IMR-90 (cell line): ENCODE measurements at regions not wholly inside any gene's neighbourhood (a gene's known extent, or its start where the extent isn't known, plus 50 kb on each side); places are given as distances from the start of the nearest gene placed in this dataset.

Experiments
- ATAC-seq: fragments of 200-7000 bp; cut with Tn5 transposase; 2 replicates; pipeline ENCODE4 v1.9.1; 2020; ENCODE audit warnings: low read depth, mild to moderate bottlenecking, moderate library complexity
- BruUV-seq: library from RNA; stranded (reverse); fragments of 400-500 nt; replicated peaks from 2 replicates; lab custom pipeline; 2021; lab: Mats Ljungman, UMichigan
- CTCF ChIA-PET: fragments of 300-600 bp; formaldehyde crosslinking; extraction: SDS; loops from one replicate; lab custom pipeline; 2021; ENCODE audit warnings: antibody characterized with exemption; lab: Yijun Ruan, JAX
- POLR2A ChIA-PET: fragments of 300-600 bp; sonication (Branson Sonifier 250); formaldehyde crosslinking; loops from one replicate; lab custom pipeline; 2022; ENCODE audit warnings: antibody characterized with exemption; ENCODE audit not compliant: unreplicated experiment; lab: Charles Lee
- DNase-seq: peaks from one replicate; pipeline ENCODE4 v3.0.0; 2013
- H2AFZ ChIP-seq: replicated peaks from 2 replicates; pipeline ENCODE3; 2013; ENCODE audit warnings: low read length, mild to moderate bottlenecking; ENCODE audit not compliant: poor library complexity
- H2AK5ac ChIP-seq: 2 replicates; pipeline ENCODE4 v1.6.1; 2013; ENCODE audit warnings: low read depth, low read length, inconsistent platforms
- H2AK9ac ChIP-seq: replicated peaks from 2 replicates; pipeline ENCODE3; 2013; ENCODE audit warnings: mild to moderate bottlenecking, low read depth, low read length, moderate library complexity; ENCODE audit not compliant: poor library complexity
- H2BK120ac ChIP-seq: 2 replicates; pipeline ENCODE4 v1.6.1; 2013; ENCODE audit warnings: low read depth, low read length, inconsistent platforms
- H2BK15ac ChIP-seq: 3 replicates; pipeline ENCODE4 v1.6.1; 2013; ENCODE audit warnings: low read depth, low read length, inconsistent platforms
- H2BK20ac ChIP-seq: 2 replicates; pipeline ENCODE4 v1.6.1; 2013; ENCODE audit warnings: low read depth, mild to moderate bottlenecking, inconsistent platforms, low read length, moderate library complexity
- H2BK5ac ChIP-seq: 2 replicates; pipeline ENCODE4 v1.6.1; 2013; ENCODE audit warnings: mild to moderate bottlenecking, low read depth, low read length, inconsistent platforms; ENCODE audit not compliant: poor library complexity, severe bottlenecking
- H3K14ac ChIP-seq: replicated peaks from 2 replicates; pipeline ENCODE4 v1.6.1; 2013; ENCODE audit warnings: low read depth, low read length, inconsistent platforms
- H3K18ac ChIP-seq: 2 replicates; pipeline ENCODE4 v1.6.1; 2013; ENCODE audit warnings: low read depth, low read length, control low read depth
- H3K23ac ChIP-seq: 2 replicates; pipeline ENCODE4 v1.6.1; 2013; ENCODE audit warnings: low read depth, low read length, inconsistent platforms
- H3K27ac ChIP-seq: 2 replicates; pipeline ENCODE4 v1.5.1; 2013; ENCODE audit warnings: mild to moderate bottlenecking, control low read depth, low read length; ENCODE audit not compliant: insufficient read depth
- H3K27me3 ChIP-seq: 2 replicates; pipeline ENCODE4 v1.6.1; 2013; ENCODE audit warnings: low read length; ENCODE audit not compliant: control insufficient read depth, insufficient read depth
- H3K36me3 ChIP-seq: 2 replicates; pipeline ENCODE4 v1.6.1; 2013; ENCODE audit warnings: low read length, mixed read lengths; ENCODE audit not compliant: control insufficient read depth, insufficient read depth
- H3K4ac ChIP-seq: 2 replicates; pipeline ENCODE4 v1.6.1; 2013; ENCODE audit warnings: low read depth, low read length, inconsistent platforms
- H3K4me1 ChIP-seq: 2 replicates; pipeline ENCODE4 v1.6.1; 2013; ENCODE audit warnings: low read length, mixed read lengths; ENCODE audit not compliant: control insufficient read depth, insufficient read depth
- H3K4me2 ChIP-seq: 2 replicates; pipeline ENCODE4 v1.6.1; 2013; ENCODE audit warnings: low read depth, mild to moderate bottlenecking, control low read depth, low read length, moderate library complexity
- H3K4me3 ChIP-seq: 2 replicates; pipeline ENCODE4 v1.5.1; 2013; ENCODE audit warnings: low read depth, mild to moderate bottlenecking, control low read depth, low read length, moderate library complexity; ENCODE audit not compliant: insufficient read depth
- H3K56ac ChIP-seq: 2 replicates; pipeline ENCODE4 v1.6.1; 2013; ENCODE audit warnings: low read length, inconsistent platforms; ENCODE audit not compliant: insufficient read depth; ENCODE audit errors: extremely low read depth
- H3K79me1 ChIP-seq, 2 experiments: 2 replicates each; pipeline ENCODE4 v1.6.1; 2013; ENCODE audit warnings: low read length in 2 of 2, inconsistent platforms in 1 of 2, low read depth in 1 of 2
- H3K9ac ChIP-seq: 2 replicates; pipeline ENCODE4 v1.6.1; 2013; ENCODE audit warnings: low read depth, low read length, control low read depth
- H3K9me1 ChIP-seq: 2 replicates; pipeline ENCODE4 v1.6.1; 2013; ENCODE audit warnings: low read length, inconsistent platforms; ENCODE audit not compliant: insufficient read depth
- H3K9me3 ChIP-seq: 2 replicates; pipeline ENCODE4 v1.6.1; 2013; ENCODE audit warnings: low read length; ENCODE audit not compliant: control insufficient read depth, insufficient read depth
- H4K20me1 ChIP-seq: 2 replicates; pipeline ENCODE4 v1.6.1; 2013; ENCODE audit warnings: low read length, inconsistent platforms; ENCODE audit not compliant: insufficient read depth
- H4K5ac ChIP-seq: 2 replicates; pipeline ENCODE4 v1.6.1; 2013; ENCODE audit warnings: mild to moderate bottlenecking, low read depth, low read length, control low read depth
- H4K8ac ChIP-seq, 2 experiments: 2 replicates each; pipeline ENCODE4 v1.6.1; 2013; ENCODE audit warnings: low read depth in 2 of 2, low read length in 2 of 2, control low read depth in 1 of 2, inconsistent platforms in 1 of 2
- H4K91ac ChIP-seq: 2 replicates; pipeline ENCODE4 v1.6.1; 2013; ENCODE audit warnings: low read depth, low read length, inconsistent platforms; ENCODE audit not compliant: insufficient read depth
- MXI1 ChIP-seq: IDR thresholded peaks from 2 replicates; pipeline ENCODE4 v1.6.1; 2012; ENCODE audit warnings: low read depth, mild to moderate bottlenecking, low read length, moderate library complexity, borderline replicate concordance
- NFE2L2 ChIP-seq: fragments of 150-350 bp; IDR thresholded peaks from 2 replicates; pipeline ENCODE4 v1.6.1; 2016; ENCODE audit warnings: low read depth, mild to moderate bottlenecking, low read length
- RAD21 ChIP-seq: IDR thresholded peaks from 2 replicates; pipeline ENCODE4 v1.6.1; 2012; ENCODE audit warnings: low read length, improper control_type of control experiment
- RCOR1 ChIP-seq: IDR thresholded peaks from 2 replicates; pipeline ENCODE4 v1.6.1; 2012; ENCODE audit warnings: mild to moderate bottlenecking, low read length, improper control_type of control experiment; ENCODE audit not compliant: insufficient replicate concordance
- SMC3 ChIP-seq: fragments of 150-350 bp; IDR thresholded peaks from 2 replicates; pipeline ENCODE4 v1.6.1; 2016; ENCODE audit warnings: low read depth, mild to moderate bottlenecking, antibody characterized with exemption, low read length, moderate library complexity
- WGBS, 2 experiments: methylation state at CpG; one replicate each; pipeline versions ENCODE4 v1.1.5 to v1.1.7; 2013; ENCODE audit warnings: missing lambda C conversion rate in 2 of 2; ENCODE audit not compliant: insufficient read length in 1 of 2; ENCODE audit errors: extremely low coverage in 2 of 2; 5-methylcytosine and 5-hydroxymethylcytosine counted together
- dilution Hi-C: fragments of 300-500 bp; cut with HindIII; formaldehyde crosslinking; loops from one replicate; pipeline ENCODE4 v1.14.3; 2018; ENCODE audit warnings: low sequenced_read_pairs; ENCODE audit not compliant: unreplicated experiment
- in situ Hi-C: fragments of 300-500 bp; cut with MboI; formaldehyde crosslinking; loops from 3 replicates; pipeline ENCODE4 v1.14.3; 2019; ENCODE audit warnings: low sequenced_read_pairs, inconsistent platforms, mixed read lengths
- intact Hi-C: fragments of 100-400 bp; cut with micrococcal nuclease; formaldehyde crosslinking; loops from 2 replicates; pipeline ENCODE4 v1.10.0; 2022
- TF ChIP-seq, protein P1 (sequence below): fragments of 150-350 bp; IDR thresholded peaks from 2 replicates; pipeline ENCODE4 v1.6.1; 2016; ENCODE audit warnings: low read depth, mild to moderate bottlenecking, low read length, moderate library complexity, borderline replicate concordance

DNA sequence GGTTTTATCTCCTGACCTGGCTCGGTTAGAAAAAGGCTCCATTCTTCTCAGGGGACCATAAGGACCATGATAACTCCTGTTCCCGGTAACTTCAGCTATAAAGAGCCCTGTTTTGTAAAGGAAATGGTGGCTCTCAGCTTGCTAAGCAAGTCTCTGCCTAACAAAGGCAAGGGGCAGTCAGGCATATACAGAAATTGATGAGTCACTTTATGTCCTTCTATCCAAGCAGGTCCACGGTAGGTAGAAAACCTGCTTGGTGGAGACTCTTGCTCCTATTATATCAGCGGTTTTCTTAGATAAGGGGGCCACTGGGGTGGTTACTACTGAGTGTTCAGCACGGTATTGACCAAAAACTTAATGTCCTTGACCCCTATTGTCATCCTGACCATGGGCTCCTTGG, 203.0 kb upstream of the KLF8 start:
- no peak overlapping the region for H3K4me3 ChIP-seq
- no TSS peak for BruUV-seq
- no peak overlapping the region for H2AFZ ChIP-seq
- no peak overlapping the region for H3K18ac ChIP-seq
- no peaks in the 10 kb centered on the region for H3K79me1 ChIP-seq
- in situ Hi-C loops: no loop called here
- H3K27ac ChIP-seq: no peak overlapping the region
- no peaks in the 10 kb centered on the region for H4K20me1 ChIP-seq
- POLR2A ChIA-PET: no interaction called here
- TF ChIP-seq NFE2L2: no peak
- TF ChIP-seq, protein P1, sequence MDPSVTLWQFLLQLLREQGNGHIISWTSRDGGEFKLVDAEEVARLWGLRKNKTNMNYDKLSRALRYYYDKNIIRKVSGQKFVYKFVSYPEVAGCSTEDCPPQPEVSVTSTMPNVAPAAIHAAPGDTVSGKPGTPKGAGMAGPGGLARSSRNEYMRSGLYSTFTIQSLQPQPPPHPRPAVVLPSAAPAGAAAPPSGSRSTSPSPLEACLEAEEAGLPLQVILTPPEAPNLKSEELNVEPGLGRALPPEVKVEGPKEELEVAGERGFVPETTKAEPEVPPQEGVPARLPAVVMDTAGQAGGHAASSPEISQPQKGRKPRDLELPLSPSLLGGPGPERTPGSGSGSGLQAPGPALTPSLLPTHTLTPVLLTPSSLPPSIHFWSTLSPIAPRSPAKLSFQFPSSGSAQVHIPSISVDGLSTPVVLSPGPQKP: no peak
- no peak for TF ChIP-seq RAD21
- no peak for TF ChIP-seq MXI1
- TF ChIP-seq SMC3: no peak
- no peak for TF ChIP-seq RCOR1
- H3K14ac ChIP-seq: no peak overlapping the region
- H2AK5ac ChIP-seq: no peak overlapping the region
- H3K9me1 ChIP-seq: no peaks in the 10 kb centered on the region
- dilution Hi-C loops: no loop called here
- CTCF ChIA-PET: no interaction called here
- H3K4me1 ChIP-seq: no peaks in the 10 kb centered on the region
- H3K27me3 ChIP-seq: no peaks in the 10 kb centered on the region
- H3K36me3 ChIP-seq: no peaks in the 10 kb centered on the region
- no peak overlapping the region for H3K56ac ChIP-seq
- no peak overlapping the region for H2BK5ac ChIP-seq
- ATAC-seq (no peak), DNase-seq (no peak)
- H3K4ac ChIP-seq: no peak overlapping the region
- no peak overlapping the region for H4K5ac ChIP-seq
- H2BK120ac ChIP-seq: no peak overlapping the region
- no peak overlapping the region for H2AK9ac ChIP-seq
- no CpG with 5 or more reads among the region's 5 CpGs for WGBS, 2 experiments
- no peak overlapping the region for H2BK20ac ChIP-seq
- H3K23ac ChIP-seq: no peak overlapping the region
- H4K8ac ChIP-seq: no peak overlapping the region
- H3K4me2 ChIP-seq: no peak overlapping the region
- peaks cover 3% of the 10 kb centered on the region; the same call in 1 of the 2 replicates for H3K9me3 ChIP-seq
- no peak overlapping the region for H4K91ac ChIP-seq
- intact Hi-C loops: no loop called here
- H3K9ac ChIP-seq: no peak overlapping the region
- no peak overlapping the region for H2BK15ac ChIP-seq
